Esophagus mucosa (tissue), 1 donor: ENCODE measurements at regions not wholly inside any gene's neighbourhood (a gene's known extent, or its start where the extent isn't known, plus 50 kb on each side); places are given as distances from the start of the nearest gene placed in this dataset.

Experiments used
- ATAC-seq: fragments of 200-7000 bp; cut with Tn5 transposase; one replicate; pipeline ENCODE4 v1.9.1; 2020
- donor health status: DM: yes; HTN: yes; CAD: no.

DNA sequence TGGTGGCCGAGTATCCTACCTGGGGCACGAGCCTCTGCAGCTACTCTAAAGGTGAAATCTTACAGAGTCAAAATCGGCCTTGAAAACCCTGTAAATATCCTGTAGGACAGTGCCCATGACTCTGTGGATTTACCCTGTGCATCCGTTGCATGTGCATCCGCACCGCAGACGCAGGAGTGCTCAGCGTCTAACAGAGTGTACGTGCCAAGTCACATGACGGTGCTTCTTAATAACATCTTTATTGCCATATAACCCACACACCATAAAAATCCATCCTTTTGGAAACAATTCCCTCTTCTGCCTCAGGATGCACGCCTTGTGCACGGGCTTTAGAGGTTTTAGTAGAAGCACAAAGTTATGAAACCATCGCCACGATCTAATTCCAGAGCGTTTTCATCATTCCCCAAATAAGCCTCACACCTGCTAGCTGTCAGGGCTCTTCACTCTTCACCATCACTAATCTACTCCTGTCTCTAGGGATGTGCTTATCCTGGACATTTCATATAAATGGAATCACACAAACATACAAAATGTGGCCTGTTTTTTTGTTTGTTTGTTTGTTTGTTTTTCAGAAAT, 384.5 kb upstream of the SULF2 start:
- no peak for ATAC-seq

DNA sequence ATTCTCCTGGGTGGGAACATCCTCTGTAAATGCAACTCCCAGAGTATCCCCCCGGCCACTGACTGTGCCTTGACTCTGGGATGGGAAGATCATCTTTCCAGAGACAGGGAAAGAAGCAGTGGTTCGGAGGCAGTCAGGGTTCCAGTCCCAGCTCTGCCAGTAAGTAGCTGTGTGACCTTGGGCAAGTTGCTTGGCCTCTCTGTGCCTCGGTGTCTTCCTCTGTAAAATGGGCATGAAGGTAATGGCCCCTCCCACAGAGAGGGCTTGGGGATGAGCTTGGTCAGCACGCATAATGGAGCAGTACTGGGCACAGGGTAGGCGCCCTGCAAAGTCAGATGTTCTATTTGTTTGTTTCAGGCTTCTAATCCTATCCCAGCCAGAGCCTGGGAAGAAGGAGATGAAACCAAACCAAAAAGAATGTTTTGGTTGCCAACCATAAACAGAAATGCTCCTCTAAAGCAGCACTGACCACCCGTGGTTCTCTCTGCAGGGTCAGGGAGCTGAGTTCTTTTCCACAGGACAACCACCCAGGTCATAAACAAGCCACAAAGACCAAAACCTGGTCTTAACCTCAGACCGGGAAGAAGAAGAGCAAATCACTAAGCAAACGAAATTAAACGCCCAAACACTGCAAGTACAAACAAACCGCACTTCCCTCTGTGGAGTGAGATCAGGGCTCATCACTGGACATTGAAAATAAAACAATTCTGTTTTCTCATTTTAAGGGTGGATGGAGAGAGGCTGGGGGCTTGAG, 381.0 kb upstream of the SULF2 start:
- ATAC-seq: no peak

DNA sequence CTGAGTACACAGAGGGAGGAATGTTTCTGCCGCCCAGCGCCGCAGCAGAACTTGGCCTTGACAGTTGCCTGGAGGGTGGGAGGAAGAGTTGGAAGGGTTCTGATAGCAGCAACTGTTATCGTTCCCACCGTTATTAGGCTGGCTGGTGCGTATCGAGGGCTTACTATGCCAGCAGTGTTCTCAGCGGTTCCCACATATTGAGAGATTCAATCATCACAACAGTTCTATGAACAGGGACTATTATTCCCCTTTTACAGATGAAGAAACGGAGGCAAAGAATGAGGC, 380.1 kb upstream of the SULF2 start:
- no peak for ATAC-seq

DNA sequence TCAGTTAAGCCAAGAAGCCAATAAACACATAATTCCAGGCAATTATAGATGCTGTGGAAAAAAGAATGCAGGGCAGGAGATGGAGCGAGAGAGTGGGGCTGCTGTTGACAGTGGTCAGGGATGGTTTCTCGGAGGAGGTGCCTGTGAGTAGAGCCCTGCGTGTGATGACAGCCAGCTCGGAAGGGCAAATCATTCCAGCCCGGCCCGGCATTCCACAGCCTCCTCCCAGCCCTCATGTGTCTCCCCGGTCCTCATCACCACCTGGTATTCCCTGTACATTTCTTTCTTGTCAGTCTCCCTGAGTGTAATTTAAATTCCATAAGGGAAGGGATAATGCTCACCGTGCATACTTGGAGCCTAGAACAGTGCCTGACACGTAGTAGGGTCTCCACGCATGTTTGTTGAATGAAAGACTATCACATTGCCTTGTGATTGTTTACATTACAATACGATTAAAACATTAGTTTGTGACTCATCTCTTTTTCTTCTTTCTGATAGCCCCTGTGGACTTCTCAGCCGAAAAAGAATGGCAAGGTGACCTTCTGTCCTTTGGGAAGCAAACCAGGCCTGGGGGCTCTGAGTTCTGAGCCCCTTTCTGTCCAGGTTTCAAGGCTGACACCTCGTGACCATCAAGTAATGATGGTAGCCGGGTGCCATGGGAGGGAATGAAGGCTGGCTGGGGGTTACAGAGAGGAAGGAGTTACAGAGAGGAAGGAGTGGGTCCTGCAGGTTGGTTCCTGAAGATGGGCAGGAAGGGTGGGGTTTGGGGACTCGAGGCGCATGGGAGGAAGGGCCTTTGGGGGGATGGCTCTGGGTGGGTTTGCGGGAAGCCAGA, 379.5 kb upstream of the SULF2 start:
- ATAC-seq: no peak

- ATAC-seq: no peak
Measured at GRCh38 chr20:48164034-48164433, 378.8 kb upstream of the SULF2 start.

GRCh38 chr20:48163505-48163904, 378.2 kb upstream of the SULF2 start:
- no peak for ATAC-seq

- no peak for ATAC-seq
Measured at GRCh38 chr20:48162621-48163020, 377.3 kb upstream of the SULF2 start.

GRCh38 chr20:48159145-48160008, 374.1 kb upstream of the SULF2 start:
- no peak for ATAC-seq

DNA sequence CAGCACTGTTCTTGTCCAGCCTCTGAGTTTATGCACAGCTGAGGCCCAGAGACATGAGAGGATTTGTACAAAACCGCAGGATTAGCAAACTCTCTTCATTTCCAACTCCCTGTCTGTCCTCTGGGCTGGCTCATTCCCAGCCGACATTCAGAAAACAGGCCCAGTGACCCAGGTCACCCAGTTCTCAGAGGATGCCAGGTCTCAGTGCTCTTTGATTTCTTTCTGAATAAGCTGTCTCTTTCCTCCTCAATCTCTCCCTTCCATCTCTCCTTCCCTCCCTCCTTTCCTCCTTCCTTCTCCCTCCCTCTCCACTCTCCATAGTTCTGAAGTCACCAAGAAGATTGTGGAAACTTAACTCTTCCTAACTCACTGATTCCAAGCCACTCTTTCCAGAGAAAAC, 372.7 kb upstream of the SULF2 start:
- no peak for ATAC-seq

GRCh38 chr20:48156951-48157700, 371.8 kb upstream of the SULF2 start:
- ATAC-seq: no peak

DNA sequence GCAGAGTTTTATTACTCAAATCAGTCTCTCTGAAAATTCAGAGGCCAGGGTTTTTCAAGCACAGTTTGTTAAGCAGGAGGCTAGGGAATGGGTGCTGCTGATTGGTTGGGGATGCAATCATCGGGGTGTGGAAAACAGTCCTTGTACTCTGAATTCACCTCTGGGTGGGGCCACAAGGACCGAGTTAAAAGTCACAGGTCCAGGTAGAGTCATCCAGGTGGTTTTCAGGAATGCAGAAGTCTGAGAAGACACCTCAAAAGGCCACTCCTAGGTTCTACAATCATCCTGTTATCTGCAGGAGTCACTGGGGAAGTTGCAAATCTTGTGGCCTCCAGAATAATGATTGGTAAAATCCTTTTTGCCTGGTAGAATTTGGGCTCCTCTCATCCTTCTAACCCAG, 371.2 kb upstream of the SULF2 start:
- ATAC-seq: no peak

GRCh38 chr20:48155268-48155667, 370.0 kb upstream of the SULF2 start:
- ATAC-seq: no peak

DNA sequence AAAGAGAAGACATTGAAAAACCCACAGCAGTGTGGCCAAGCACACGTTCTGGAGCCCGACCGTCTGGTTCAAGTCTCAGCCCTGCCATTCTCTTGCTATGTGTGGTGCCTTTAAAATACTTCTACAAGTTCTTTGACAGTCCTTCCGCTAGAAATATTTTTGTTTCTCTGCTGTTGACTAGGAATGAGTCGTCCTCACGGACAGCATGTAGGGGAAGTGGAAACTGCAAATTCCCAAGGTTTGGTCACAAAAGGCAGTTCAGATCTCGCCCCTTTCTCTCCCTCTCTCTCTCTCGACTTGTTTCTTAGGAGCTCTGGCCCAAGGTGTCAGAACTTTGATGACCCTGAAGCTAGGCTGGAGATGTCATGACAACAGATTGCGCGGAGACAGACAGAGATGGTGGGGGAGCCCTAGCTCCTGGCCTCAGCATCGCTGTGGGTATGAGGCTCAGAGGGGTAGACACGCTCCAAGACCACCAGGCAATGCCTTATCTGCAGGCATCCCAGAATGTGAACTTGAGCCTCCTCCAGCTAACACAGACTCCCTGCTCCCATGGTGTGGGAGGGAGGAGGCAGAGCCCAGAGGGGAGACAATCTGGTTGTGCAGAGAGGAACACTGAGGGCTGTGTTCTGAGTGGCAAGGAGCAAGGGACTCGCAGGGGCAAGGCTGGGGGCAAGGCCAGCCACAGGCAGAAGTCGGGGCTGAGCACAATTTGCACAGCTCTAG, 368.9 kb upstream of the SULF2 start:
- ATAC-seq: no peak

- no peak for ATAC-seq
Measured at GRCh38 chr20:48153523-48153922, 368.2 kb upstream of the SULF2 start.

GRCh38 chr20:48153103-48153502, 367.8 kb upstream of the SULF2 start:
- ATAC-seq: no peak

- ATAC-seq: no peak
Measured at GRCh38 chr20:48150568-48150967, 365.3 kb upstream of the SULF2 start.

- no peak for ATAC-seq
Measured at GRCh38 chr20:48149902-48150301, 364.6 kb upstream of the SULF2 start.

DNA sequence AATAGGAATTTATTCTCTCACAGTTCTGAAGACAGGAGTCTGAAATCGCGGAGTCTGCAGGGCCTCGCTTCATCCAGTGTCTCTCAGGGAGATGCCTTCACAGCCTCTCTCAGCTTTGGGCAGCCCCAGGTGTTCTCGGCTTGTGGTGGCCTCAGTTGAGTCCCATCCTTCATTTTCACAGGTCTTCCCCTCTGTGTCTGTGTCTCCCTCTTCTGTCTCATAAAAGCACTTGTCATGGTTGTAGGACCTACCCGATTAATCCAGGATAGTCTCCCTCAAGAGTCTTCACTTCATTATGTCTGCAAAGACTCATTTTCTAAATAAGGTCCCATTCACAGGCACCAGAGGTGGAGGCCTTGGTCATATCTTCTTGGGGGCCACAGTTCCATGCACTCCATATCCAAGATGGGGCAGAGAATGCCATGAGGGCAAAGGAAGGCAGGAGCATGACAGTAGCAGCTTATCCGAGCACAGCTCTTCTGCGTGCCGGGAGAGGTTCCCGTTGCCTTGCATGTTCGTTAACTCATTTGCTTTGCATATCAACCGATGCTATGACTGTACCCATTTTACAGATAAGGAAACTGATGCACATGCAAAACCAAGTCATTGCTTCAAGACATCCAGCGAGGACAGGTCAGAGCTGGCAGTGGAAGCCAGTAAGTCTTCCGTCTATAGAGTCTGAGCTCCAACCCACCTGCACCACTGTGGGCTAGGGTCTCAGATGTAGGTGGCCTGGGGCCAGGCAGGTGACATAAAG, 363.8 kb upstream of the SULF2 start:
- ATAC-seq: no peak

- ATAC-seq: no peak
Measured at GRCh38 chr20:48148020-48148419, 362.7 kb upstream of the SULF2 start.

GRCh38 chr20:48147311-48147710, 362.0 kb upstream of the SULF2 start:
- ATAC-seq: no peak

GRCh38 chr20:48146877-48147276, 361.6 kb upstream of the SULF2 start:
- no peak for ATAC-seq
